H1 (cell line): ENCODE measurements at regions not wholly inside any gene's neighbourhood (a gene's known extent, or its start where the extent isn't known, plus 50 kb on each side); places are given as distances from the start of the nearest gene placed in this dataset.

Experiments used
- CTCF ChIA-PET: fragments of 300-600 bp; sonication (Branson Sonifier 250); formaldehyde crosslinking; loops from one replicate; lab custom pipeline; 2021; ENCODE audit not compliant: partially characterized antibody; lab: Charles Lee
- POLR2A ChIA-PET: fragments of 300-600 bp; sonication (Branson Sonifier 250); formaldehyde crosslinking; loops from one replicate; lab custom pipeline; 2021; ENCODE audit warnings: inconsistent platforms; ENCODE audit not compliant: partially characterized antibody; lab: Charles Lee
- DNase-seq, 2 experiments: peaks; one replicate each; pipeline versions ENCODE4 v3.0.0 to v3.0.0-alpha.2; 2010 to 2022; ENCODE audit warnings: low spot score in 2 of 2, low read depth in 1 of 2, mixed read lengths in 1 of 2
- FAIRE-seq: peaks from 2 replicates; lab custom pipeline; 2011; peaks lifted over from hg19 to GRCh38; lab: Jason Lieb, UNC
- H2AFZ ChIP-seq: 2 replicates; pipeline ENCODE4 v1.8.1; 2012; ENCODE audit warnings: low read length, inconsistent platforms
- H2AK5ac ChIP-seq: 2 replicates; pipeline ENCODE4 v1.6.1; 2013; ENCODE audit warnings: low read depth, low read length
- H2BK120ac ChIP-seq: replicated peaks from 2 replicates; pipeline ENCODE3; 2013; ENCODE audit warnings: low read depth, low read length, inconsistent platforms
- H2BK12ac ChIP-seq: 2 replicates; pipeline ENCODE4 v1.6.1; 2013; ENCODE audit warnings: low read depth, low read length
- H2BK15ac ChIP-seq: 2 replicates; pipeline ENCODE4 v1.6.1; 2013; ENCODE audit warnings: low read length
- H2BK20ac ChIP-seq: 2 replicates; pipeline ENCODE4 v1.6.1; 2013; ENCODE audit warnings: low read length
- H2BK5ac ChIP-seq: 2 replicates; pipeline ENCODE4 v1.6.1; 2013; ENCODE audit warnings: low read depth, low read length
- H3K14ac ChIP-seq: 2 replicates; pipeline ENCODE4 v1.6.1; 2013; ENCODE audit warnings: inconsistent platforms; ENCODE audit not compliant: insufficient read length
- H3K18ac ChIP-seq: 2 replicates; pipeline ENCODE4 v1.6.1; 2013; ENCODE audit warnings: low read length; ENCODE audit errors: extremely low read depth
- H3K23ac ChIP-seq: 2 replicates; pipeline ENCODE4 v1.6.1; 2013; ENCODE audit warnings: inconsistent platforms; ENCODE audit not compliant: insufficient read length
- H3K23me2 ChIP-seq: 2 replicates; pipeline ENCODE4 v1.6.1; 2013; ENCODE audit warnings: low read depth, low read length
- H3K27ac ChIP-seq: 2 replicates; pipeline ENCODE4 v1.6.1; 2011; ENCODE audit warnings: low read depth, low read length, inconsistent platforms
- H3K27me3 ChIP-seq, 4 experiments: replicated peaks in 1 of 4; 1 replicate in 1 of 4; 2 replicates in 3 of 4; pipeline versions ENCODE4 v1.6.1 to v1.8.1; 2011 to 2013; ENCODE audit warnings: low read length in 3 of 4, mild to moderate bottlenecking in 3 of 4, inconsistent platforms in 2 of 4, mixed read lengths in 2 of 4, moderate library complexity in 1 of 4; ENCODE audit not compliant: control insufficient read depth in 3 of 4, insufficient read depth in 3 of 4; ENCODE audit errors: extremely low read depth in 1 of 4
- H3K36me3 ChIP-seq, 4 experiments: 2 replicates each; pipeline versions ENCODE4 v1.6.1 to v1.8.1; 2011 to 2013; ENCODE audit warnings: mild to moderate bottlenecking in 4 of 4, low read length in 3 of 4, moderate library complexity in 2 of 4, control low read depth in 1 of 4, inconsistent platforms in 1 of 4; ENCODE audit not compliant: insufficient read depth in 4 of 4, control insufficient read depth in 2 of 4
- H3K4ac ChIP-seq: replicated peaks from 2 replicates; pipeline ENCODE3; 2013; ENCODE audit warnings: low read length, low read depth, mixed read lengths, inconsistent platforms; ENCODE audit not compliant: insufficient read length
- H3K4me1 ChIP-seq, 4 experiments: replicated peaks in 1 of 4; 1 replicate in 1 of 4; 2 replicates in 3 of 4; pipeline versions ENCODE4 v1.6.1 to v1.8.1; 2011 to 2013; ENCODE audit warnings: low read length in 3 of 4, inconsistent platforms in 2 of 4, mixed read lengths in 1 of 4; ENCODE audit not compliant: insufficient read depth in 4 of 4, control insufficient read depth in 3 of 4
- H3K4me2 ChIP-seq, 2 experiments: 2 replicates each; pipeline versions ENCODE4 v1.6.1 to v1.8.1; 2011 to 2013; ENCODE audit warnings: low read depth in 2 of 2, low read length in 2 of 2, control low read depth in 1 of 2, inconsistent platforms in 1 of 2, mild to moderate bottlenecking in 1 of 2; ENCODE audit not compliant: insufficient read depth in 1 of 2
- H3K4me3 ChIP-seq, 4 experiments: fragments of 200-600, 300-600 bp in 1 of 4; sonication (generic), shearing (Covaris generic), sonication (Bioruptor Twin) in 1 of 4; 2 replicates each; pipeline versions ENCODE4 v1.5.1 to v1.8.1; 2011 to 2016; ENCODE audit warnings: low read length in 4 of 4, low read depth in 3 of 4, control low read depth in 2 of 4, inconsistent platforms in 2 of 4, mild to moderate bottlenecking in 2 of 4, mixed read lengths in 1 of 4, moderate library complexity in 1 of 4; ENCODE audit not compliant: insufficient read depth in 2 of 4; ENCODE audit errors: extremely low read depth in 1 of 4
- H3K56ac ChIP-seq: replicated peaks from 2 replicates; pipeline ENCODE3; 2013; ENCODE audit warnings: low read depth, mild to moderate bottlenecking, mixed read lengths, low read length, inconsistent platforms; ENCODE audit not compliant: insufficient read length
- H3K79me1 ChIP-seq: 2 replicates; pipeline ENCODE4 v1.6.1; 2013; ENCODE audit warnings: low read depth, low read length, control low read depth
- H3K79me2 ChIP-seq, 2 experiments: 2 replicates each; pipeline versions ENCODE4 v1.6.1 to v1.8.1; 2012 to 2013; ENCODE audit warnings: low read length in 2 of 2, mild to moderate bottlenecking in 2 of 2, inconsistent platforms in 1 of 2; ENCODE audit not compliant: insufficient read depth in 2 of 2, control insufficient read depth in 1 of 2
- H3K9ac ChIP-seq, 4 experiments: replicated peaks in 1 of 4; 1 replicate in 1 of 4; 2 replicates in 3 of 4; pipeline versions ENCODE4 v1.6.1 to v1.8.1; 2011 to 2013; ENCODE audit warnings: low read depth in 3 of 4, low read length in 3 of 4, control low read depth in 2 of 4, mild to moderate bottlenecking in 2 of 4, moderate library complexity in 2 of 4, inconsistent platforms in 1 of 4; ENCODE audit errors: extremely low read depth in 1 of 4
- H3K9me3 ChIP-seq, 2 experiments: 2 replicates each; pipeline versions ENCODE4 v1.6.1 to v1.8.1; 2012 to 2013; ENCODE audit warnings: mild to moderate bottlenecking in 2 of 2, moderate library complexity in 2 of 2, control low read depth in 1 of 2, inconsistent platforms in 1 of 2, low read depth in 1 of 2, low read length in 1 of 2, mixed read lengths in 1 of 2; ENCODE audit not compliant: insufficient read depth in 2 of 2
- H4K20me1 ChIP-seq, 2 experiments: replicated peaks in 1 of 2; 2 replicates each; pipeline versions ENCODE3 to v1.8.1; 2011 to 2013; ENCODE audit warnings: inconsistent platforms in 2 of 2, low read length in 2 of 2, mild to moderate bottlenecking in 1 of 2; ENCODE audit not compliant: insufficient read depth in 2 of 2, control insufficient read depth in 1 of 2
- H4K5ac ChIP-seq: 2 replicates; pipeline ENCODE4 v1.6.1; 2013; ENCODE audit warnings: low read length, low read depth, mixed read lengths, inconsistent platforms; ENCODE audit not compliant: insufficient read length
- H4K8ac ChIP-seq: 2 replicates; pipeline ENCODE4 v1.8.0; 2013; ENCODE audit warnings: mild to moderate bottlenecking, moderate library complexity, low read length, inconsistent platforms; ENCODE audit not compliant: insufficient read depth; ENCODE audit errors: extremely low read depth
- H4K91ac ChIP-seq: replicated peaks from 2 replicates; pipeline ENCODE3; 2013; ENCODE audit warnings: low read length, mixed read lengths, inconsistent platforms; ENCODE audit not compliant: insufficient read length
- SIX5 ChIP-seq: IDR thresholded peaks from 2 replicates; pipeline ENCODE4 v1.6.1; 2011; ENCODE audit warnings: mild to moderate bottlenecking, low read depth, low read length
- WGBS, 2 experiments: shearing (Covaris generic) in 1 of 2; methylation state at CpG; one replicate each; pipeline versions ENCODE4 v1.1.6 to v1.1.7; 2013 to 2015; ENCODE audit warnings: low lambda C conversion rate in 2 of 2, mixed read lengths in 2 of 2, inconsistent platforms in 1 of 2, low coverage in 1 of 2, missing lambda C conversion rate in 1 of 2; ENCODE audit not compliant: insufficient replicate concordance in 2 of 2, insufficient coverage in 1 of 2, insufficient read length in 1 of 2; ENCODE audit errors: extremely low coverage in 1 of 2, missing lambda C conversion rate in 1 of 2; 5-methylcytosine and 5-hydroxymethylcytosine counted together

- no peak for FAIRE-seq
- peaks cover 0 to 3% of the 10 kb centered on the region in 2 experiments; a peak in 1 of 4 replicates for H3K9me3 ChIP-seq
- H2BK120ac ChIP-seq = peak overlapping the region; percentile 83
- no peak overlapping the region for H3K4me3 ChIP-seq
- H4K5ac ChIP-seq = no peak overlapping the region
- no peaks in the 10 kb centered on the region for H3K79me1 ChIP-seq
- H3K9ac ChIP-seq = no peak overlapping the region
- WGBS, 2 experiments = 93% methylated on average over 5 of the region's 5 CpGs; no CpG with 5 or more reads in 1 of the 2 experiments
- H3K4me2 ChIP-seq = no peak overlapping the region
- H3K56ac ChIP-seq = no peak overlapping the region
- peak overlapping the region; percentile 62; the same call in 1 of the 2 replicates for H3K18ac ChIP-seq
- H2BK20ac ChIP-seq = peak overlapping the region; percentile 80; the same call in 1 of the 2 replicates
- H4K91ac ChIP-seq = peak overlapping the region; percentile 74
- peak overlapping the region; percentile 76; the same call in 1 of the 2 replicates for H2BK15ac ChIP-seq
- no peak overlapping the region for H3K23ac ChIP-seq
- H3K4ac ChIP-seq = peak overlapping the region; percentile 53
- POLR2A ChIA-PET = no interaction called here
- no peaks in the 10 kb centered on the region for H3K36me3 ChIP-seq
- CTCF ChIA-PET = interaction anchor here (0.6 kb wide), 1 partner anchor 567 kb away, joined by 3 read pairs; no protein-coding TSS in a partner anchor
- H4K20me1 ChIP-seq = no peaks in the 10 kb centered on the region
- H2AK5ac ChIP-seq = peak overlapping the region; percentile 96; the same call in 1 of the 2 replicates
- H2AFZ ChIP-seq = no peak overlapping the region
- no peak overlapping the region for H4K8ac ChIP-seq
- H3K14ac ChIP-seq = no peak overlapping the region
- H3K27me3 ChIP-seq = no peaks in the 10 kb centered on the region
- peaks cover 2 to 16% (median 11%) of the 10 kb centered on the region in 4 experiments; a peak in 6 of 7 replicates for H3K4me1 ChIP-seq
- DNase-seq = no peak
- H3K23me2 ChIP-seq = peaks cover 1% of the 10 kb centered on the region; the same call in 1 of the 2 replicates
- no peak for TF ChIP-seq SIX5
- no peaks in the 10 kb centered on the region for H3K79me2 ChIP-seq
- peak overlapping the region; percentile 73; the same call in 1 of the 2 replicates for H2BK5ac ChIP-seq
- H3K27ac ChIP-seq = no peak overlapping the region
- peak overlapping the region; percentile 99; the same call in 1 of the 2 replicates for H2BK12ac ChIP-seq
Measured at GRCh38 chr2:146544701-146545100, 1300.1 kb upstream of the ACVR2A start.
